GM18951 (cell line): ENCODE measurements at regions not wholly inside any gene's neighbourhood (a gene's known extent, or its start where the extent isn't known, plus 50 kb on each side); places are given as distances from the start of the nearest gene placed in this dataset.

Source experiments
- POLR2A ChIP-seq: IDR thresholded peaks from 4 replicates; pipeline ENCODE4 v1.6.1; 2011; ENCODE audit warnings: mild to moderate bottlenecking; ENCODE audit not compliant: insufficient read length, insufficient read depth; ENCODE audit errors: extremely low read depth
- in situ Hi-C: fragments of 300-500 bp; cut with MboI; formaldehyde crosslinking; loops from one replicate; pipeline ENCODE4 v1.12.0; 2022; ENCODE audit warnings: low sequenced_read_pairs, mixed read lengths, inconsistent platforms; ENCODE audit not compliant: unreplicated experiment

GRCh38 chr16:35744084-35744483 lies 2284.7 kb downstream of the TP53TG3F start:
- in situ Hi-C loops: no loop called here
- no peak for TF ChIP-seq POLR2A

DNA sequence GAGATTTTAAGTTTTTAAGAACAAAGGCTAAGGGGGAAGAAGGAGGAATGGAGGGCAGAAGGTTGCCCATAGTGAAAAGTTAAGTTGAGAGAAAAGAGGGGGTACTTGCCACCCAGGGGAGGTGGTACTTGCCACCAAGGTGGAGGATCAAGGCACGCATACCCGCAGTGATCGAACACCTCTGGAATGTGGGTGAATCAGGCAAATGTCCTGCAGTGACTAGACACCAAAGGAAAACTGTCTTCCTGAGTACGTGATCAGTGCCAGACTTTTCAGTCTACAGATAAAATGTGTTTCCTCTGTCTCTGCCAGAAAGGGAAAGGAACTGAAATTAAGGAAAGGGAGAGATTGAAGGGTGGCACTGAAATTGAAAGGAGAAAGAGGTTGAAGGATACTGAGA lies 2285.3 kb downstream of the TP53TG3F start:
- in situ Hi-C loops: no loop called here
- no peak for TF ChIP-seq POLR2A

GRCh38 chr16:35745191-35745590 lies 2285.8 kb downstream of the TP53TG3F start:
- in situ Hi-C loops: no loop called here
- no peak for TF ChIP-seq POLR2A

- in situ Hi-C loops: no loop called here
- TF ChIP-seq POLR2A: no peak
Measured at GRCh38 chr16:35745821-35746248, 2286.4 kb downstream of the TP53TG3F start.

DNA sequence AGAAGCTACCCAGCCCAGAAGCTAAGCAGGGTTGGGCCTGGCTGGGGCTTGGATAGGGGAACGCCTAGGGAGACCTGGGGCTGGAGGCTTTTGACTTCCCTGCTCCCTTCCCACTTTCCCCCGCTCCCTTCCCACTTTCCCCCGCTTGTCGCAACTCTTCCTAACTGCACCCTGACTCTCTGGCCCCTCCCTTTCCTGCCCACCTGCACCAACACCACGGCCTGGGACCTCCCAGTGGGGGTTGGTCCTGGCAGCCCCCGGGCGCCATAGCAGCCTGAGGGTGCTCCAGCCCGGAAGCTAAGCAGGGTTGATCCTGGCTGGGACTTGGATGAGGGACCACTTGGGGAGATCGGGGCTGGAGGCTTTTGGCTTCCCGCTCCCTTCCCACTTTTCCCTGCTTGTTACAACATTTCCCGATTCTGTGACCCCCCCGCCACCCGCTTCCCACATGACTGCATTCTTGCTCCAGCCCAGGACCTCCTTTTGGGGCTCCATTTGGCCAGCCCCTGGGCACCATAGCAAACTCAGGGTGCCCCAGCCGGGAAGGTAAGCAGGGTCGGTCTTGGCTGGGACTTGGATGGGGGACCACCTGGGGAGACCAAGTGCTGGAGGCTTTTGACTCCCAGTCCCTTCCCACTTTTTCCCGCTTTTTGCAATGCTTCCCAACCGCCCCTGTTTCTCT lies 2287.0 kb downstream of the TP53TG3F start:
- in situ Hi-C loops: no loop called here
- TF ChIP-seq POLR2A: no peak

DNA sequence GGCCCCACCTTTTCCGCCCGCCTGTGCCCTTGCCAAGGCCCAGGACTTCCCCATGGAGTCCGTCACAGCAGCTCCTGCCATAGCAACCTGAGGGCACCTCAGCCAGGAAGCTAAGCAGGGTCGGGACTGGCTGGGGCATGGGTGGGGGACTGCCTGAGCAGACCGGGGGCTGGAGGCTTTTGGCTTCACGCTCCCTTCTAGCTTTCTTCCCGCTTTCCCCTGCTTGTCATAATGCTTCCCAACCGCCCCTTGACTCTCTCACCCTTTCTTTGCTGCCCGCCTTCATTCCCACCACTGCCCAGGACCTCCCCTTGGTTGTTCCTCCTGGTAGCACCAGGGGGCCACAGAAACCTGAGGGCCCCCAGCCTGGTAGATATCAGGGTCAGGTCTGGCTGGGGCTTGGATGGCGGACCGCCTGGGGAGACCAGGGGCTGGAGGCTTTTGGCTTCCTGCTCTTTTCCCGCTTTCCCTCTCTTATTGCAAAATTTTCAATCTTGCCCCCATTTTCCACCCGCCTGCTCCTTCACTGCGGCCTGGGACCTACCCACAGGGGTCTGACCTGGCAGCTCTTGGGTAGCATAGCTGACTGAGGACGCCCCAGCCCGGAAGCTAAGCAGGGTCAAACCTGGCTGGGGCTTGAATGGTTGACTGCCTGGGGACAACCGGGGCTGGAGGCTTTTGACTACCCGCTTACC lies 2287.7 kb downstream of the TP53TG3F start:
- in situ Hi-C loops: no loop called here
- no peak for TF ChIP-seq POLR2A

- in situ Hi-C loops: no loop called here
Measured at GRCh38 chr16:35747658-35748455, 2288.4 kb downstream of the TP53TG3F start.

DNA sequence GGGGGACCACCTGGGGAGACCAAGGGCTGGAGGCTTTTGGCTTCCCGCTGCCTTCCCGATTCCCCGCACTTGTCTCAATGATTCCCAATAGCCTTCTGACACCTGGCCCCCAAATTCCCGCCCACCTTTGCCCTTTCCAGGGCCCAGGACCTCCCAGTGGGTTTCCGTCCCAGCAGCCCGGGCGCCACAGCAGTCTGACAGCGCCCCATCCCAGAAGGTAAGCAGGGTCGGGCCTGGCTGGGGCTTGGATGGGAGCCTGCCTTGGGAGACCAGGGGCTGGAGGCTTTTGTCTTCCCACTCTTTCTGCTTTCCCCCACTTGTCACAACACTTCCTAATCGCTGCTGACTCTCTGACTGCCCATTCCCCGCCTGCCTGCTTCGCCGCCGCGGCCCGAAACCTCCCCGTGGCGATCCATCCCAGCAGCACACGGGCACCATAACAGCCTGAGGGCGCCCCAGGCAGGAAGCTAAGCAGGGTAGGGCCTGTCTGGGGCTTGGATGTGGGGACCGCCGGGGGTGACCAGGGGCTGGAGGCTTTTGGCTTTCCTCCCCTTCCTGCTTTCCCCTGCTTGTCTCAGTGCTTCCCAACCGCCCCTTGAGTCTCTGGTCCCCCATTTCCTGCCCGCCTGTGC lies 2289.3 kb downstream of the TP53TG3F start:
- in situ Hi-C loops: no loop called here
- TF ChIP-seq POLR2A: no peak

More at GRCh38 chr16:35747658-35748455, 2288.4 kb downstream of the TP53TG3F start:
- TF ChIP-seq POLR2A: no peak

DNA sequence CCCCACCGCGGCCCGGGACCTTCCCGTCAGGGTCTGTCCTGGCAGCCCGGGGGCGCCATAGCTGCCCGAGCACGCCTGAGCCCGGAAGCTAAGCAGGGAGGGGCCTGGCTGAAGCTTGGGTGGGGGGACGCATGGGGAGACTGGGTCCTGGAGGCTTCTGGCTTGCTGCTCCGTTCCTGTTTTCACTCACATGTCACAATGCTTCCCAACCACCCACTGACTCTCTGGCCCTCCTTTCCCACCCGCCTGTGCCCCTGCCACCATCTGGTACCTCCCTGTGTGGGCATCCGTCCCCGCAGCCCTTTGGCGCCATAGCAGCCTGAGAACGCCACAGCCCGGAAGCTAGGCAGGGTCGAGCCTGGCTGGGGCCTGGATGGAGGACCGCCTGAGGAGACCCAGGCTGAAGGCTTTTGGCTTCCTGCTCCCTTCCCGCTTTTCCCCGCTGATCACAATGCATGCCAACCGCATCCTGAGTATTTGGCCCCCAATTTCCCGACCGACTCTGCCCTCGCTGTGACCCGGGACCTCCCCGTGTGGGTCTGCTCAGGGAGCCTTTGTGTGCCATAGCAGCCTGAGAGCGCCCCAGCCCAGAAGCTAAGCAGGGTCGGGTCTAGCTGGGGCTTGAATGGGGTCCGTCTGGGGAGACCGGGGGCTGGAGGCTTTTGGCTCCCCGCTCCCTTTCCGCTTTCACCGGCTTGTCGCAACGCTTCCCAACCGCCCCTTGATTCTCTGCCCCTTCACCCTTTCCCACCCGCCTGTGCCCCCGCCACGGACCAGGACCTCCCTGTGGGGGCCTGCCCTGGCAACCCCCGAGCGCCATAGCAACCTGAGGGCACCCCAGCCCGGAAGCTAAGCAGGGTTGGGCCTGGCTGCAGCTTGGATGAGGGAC lies 2290.1 kb downstream of the TP53TG3F start:
- in situ Hi-C loops: no loop called here
- no peak for TF ChIP-seq POLR2A

DNA sequence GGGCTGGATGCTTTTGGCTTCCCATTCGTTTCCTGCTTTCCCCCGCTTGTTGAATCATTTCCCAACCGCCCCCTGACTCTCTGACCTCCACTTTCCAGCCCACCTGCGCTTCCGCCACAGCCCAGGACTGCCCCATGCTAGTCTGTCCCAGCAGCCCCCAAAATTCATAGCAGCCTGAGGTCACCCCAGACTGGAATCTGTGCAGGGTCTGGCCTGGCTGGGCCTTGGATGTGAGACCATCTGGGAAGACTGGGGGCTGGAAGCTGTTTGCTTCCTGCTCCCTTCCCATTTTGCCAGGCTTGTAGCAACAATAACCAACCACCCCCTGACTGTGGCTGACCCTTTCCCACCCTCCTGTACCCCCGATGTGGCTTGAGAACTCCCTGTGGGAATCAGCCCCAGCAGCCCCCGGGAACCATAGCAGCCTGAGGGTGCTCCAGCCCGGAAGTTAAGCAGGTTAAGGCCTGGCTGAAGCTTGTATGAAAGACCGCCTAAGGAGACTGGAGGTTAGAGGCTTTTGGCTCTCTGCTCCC lies 2290.8 kb downstream of the TP53TG3F start:
- in situ Hi-C loops: no loop called here
- no peak for TF ChIP-seq POLR2A

DNA sequence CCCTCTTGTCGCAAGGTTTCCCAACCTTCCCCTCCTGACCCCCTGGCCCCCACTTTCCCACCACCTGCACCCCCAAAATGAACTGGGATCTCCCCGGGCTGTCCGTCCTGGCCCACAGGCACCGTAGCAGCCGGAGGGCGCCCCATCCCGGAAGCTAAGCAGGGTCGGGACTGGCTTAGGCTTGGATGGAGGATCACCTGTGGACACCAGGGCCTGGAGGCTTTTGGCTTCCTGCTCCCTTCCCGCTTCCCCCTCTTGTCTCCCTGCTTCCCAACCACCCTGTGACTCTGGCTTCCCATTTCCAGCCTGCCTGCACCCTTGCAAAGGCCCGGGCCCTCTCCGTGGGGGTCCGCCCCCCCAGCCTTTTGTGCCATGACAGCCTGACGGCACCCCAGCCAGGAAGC lies 2291.3 kb downstream of the TP53TG3F start:
- in situ Hi-C loops: no loop called here
- no peak for TF ChIP-seq POLR2A

DNA sequence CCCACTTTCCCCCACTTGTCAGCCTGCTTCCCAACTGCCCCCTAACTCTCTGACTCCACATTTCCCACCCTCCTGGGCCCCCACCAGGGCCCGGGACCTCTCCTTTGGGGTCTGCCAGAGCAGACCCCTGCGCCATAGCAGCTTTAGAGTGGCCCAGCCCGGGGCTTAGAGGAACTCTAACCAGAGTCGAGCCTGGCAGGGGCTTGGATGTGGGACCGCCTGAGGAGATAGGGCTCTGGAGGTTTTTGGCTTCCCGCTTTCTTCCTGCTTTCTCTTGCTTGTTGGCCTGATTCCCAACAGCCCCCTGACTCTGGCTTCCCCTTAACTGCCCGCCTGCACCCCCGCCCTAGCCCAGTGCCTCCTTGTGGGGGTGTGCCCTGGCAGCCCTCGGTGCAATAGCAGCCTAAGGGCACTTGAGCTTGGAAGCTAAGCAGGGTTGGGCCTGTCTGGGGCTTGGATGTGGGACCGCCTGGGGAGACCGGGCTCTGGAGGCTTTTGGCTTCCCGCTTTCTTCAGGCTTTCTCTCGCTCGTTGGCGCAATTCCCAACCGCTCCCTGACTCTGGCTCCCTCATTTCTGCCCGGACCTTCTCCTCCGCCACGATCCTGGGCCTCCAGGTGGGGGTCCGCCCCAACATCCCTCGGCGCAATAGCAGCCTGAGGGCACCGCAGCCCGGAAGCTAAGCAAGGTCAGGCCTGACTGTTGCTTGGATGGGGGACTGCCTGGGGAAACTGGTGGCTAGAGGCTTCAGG lies 2292.0 kb downstream of the TP53TG3F start:
- in situ Hi-C loops: no loop called here
- TF ChIP-seq POLR2A: no peak
